HG03378 (cell line): ENCODE measurements at regions not wholly inside any gene's neighbourhood (a gene's known extent, or its start where the extent isn't known, plus 50 kb on each side); places are given as distances from the start of the nearest gene placed in this dataset.

Experiments
- ATAC-seq: cut with Tn5 transposase; IDR thresholded peaks from one replicate; pipeline ENCODE4 v1.9.1; 2021; ENCODE audit warnings: mild to moderate bottlenecking, moderate library complexity; ENCODE audit not compliant: unreplicated experiment

GRCh38 chr16:88282564-88283395 lies 100.0 kb upstream of the ZNF469 start:
- no peak for ATAC-seq

- no peak for ATAC-seq
Measured at GRCh38 chr16:88283596-88283995, 99.2 kb upstream of the ZNF469 start.

GRCh38 chr16:88284101-88284500 lies 98.7 kb upstream of the ZNF469 start:
- ATAC-seq = no peak

- ATAC-seq = no peak
Measured at GRCh38 chr16:88284626-88285513, 97.9 kb upstream of the ZNF469 start.

- no peak for ATAC-seq
Measured at GRCh38 chr16:88285514-88285822, 97.3 kb upstream of the ZNF469 start.

- ATAC-seq = no peak
Measured at GRCh38 chr16:88286301-88286923, 96.3 kb upstream of the ZNF469 start.

GRCh38 chr16:88287219-88287618 lies 95.5 kb upstream of the ZNF469 start:
- ATAC-seq = no peak

- ATAC-seq = no peak
Measured at GRCh38 chr16:88288303-88288702, 94.5 kb upstream of the ZNF469 start.

- no peak for ATAC-seq
Measured at GRCh38 chr16:88289001-88289400, 93.8 kb upstream of the ZNF469 start.

- no peak for ATAC-seq
Measured at GRCh38 chr16:88289561-88289960, 93.2 kb upstream of the ZNF469 start.

GRCh38 chr16:88289968-88290401 lies 92.8 kb upstream of the ZNF469 start:
- no peak for ATAC-seq

GRCh38 chr16:88290850-88291830 lies 91.6 kb upstream of the ZNF469 start:
- no peak for ATAC-seq

GRCh38 chr16:88292007-88292970 lies 90.5 kb upstream of the ZNF469 start:
- ATAC-seq = no peak

GRCh38 chr16:88293097-88293496 lies 89.7 kb upstream of the ZNF469 start:
- ATAC-seq = no peak

GRCh38 chr16:88295671-88296436 lies 86.9 kb upstream of the ZNF469 start:
- no peak for ATAC-seq

- no peak for ATAC-seq
Measured at GRCh38 chr16:88296437-88297177, 86.2 kb upstream of the ZNF469 start.

GRCh38 chr16:88297178-88297720 lies 85.5 kb upstream of the ZNF469 start:
- ATAC-seq = no peak
